HG02642 (cell line): ENCODE measurements at regions not wholly inside any gene's neighbourhood (a gene's known extent, or its start where the extent isn't known, plus 50 kb on each side); places are given as distances from the start of the nearest gene placed in this dataset.
"Not testable (repeated sequence)": the region's sequence is repeated elsewhere in the genome, so short reads cannot be mapped to it uniquely, and the experiment has no call there.

Source experiments
- ATAC-seq: cut with Tn5 transposase; IDR thresholded peaks from one replicate; pipeline ENCODE4 v1.9.1; 2021; ENCODE audit warnings: mild to moderate bottlenecking; ENCODE audit not compliant: unreplicated experiment, poor library complexity

DNA sequence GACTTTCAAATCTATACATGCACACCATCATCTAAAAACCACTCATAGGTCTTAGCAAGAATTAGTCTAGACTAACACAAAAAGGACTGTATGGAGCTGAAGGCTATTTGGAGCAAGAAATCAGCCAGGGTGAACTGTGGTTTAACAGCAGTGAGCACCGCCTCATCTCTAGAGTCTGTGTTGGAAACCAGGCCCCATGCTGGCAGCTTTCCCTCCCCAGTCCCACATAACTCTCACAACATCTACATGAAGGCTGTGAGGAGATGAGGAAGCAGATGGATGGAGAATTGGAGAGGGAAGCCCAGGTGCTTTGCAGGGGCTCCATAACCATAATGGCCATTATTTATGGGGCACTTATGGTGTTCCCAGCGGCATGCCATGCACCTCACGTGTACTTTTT is 133.2 kb upstream of the TOPAZ1 start:
- ATAC-seq = no peak

DNA sequence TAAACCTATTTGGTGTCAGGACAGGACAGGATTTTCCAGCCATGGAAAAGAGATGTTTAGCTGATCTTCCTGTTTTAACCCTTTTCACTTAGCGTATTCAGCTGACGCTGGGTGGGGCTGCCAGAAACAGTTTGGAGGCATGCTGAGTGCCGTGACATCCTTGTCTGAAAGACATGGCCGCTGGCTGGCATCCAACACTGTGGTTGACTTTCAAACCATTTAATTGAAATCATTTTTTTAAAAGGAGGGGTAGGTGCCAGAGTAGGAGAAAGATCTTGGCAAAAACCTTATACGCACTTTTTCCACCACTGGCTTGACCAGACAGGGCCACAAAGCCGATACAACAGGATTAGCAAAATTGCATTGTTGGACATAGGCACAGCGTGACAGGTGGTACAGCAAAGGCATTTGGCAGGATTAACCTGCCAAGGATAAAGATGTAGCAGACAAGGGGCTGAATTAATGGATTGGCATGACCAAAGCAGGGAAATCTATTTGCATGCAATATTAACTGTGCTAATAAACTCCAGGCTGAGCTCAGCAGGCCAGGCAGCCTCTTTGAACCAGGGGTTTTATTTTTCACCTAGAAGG is 131.8 kb upstream of the TOPAZ1 start:
- ATAC-seq = no peak

DNA sequence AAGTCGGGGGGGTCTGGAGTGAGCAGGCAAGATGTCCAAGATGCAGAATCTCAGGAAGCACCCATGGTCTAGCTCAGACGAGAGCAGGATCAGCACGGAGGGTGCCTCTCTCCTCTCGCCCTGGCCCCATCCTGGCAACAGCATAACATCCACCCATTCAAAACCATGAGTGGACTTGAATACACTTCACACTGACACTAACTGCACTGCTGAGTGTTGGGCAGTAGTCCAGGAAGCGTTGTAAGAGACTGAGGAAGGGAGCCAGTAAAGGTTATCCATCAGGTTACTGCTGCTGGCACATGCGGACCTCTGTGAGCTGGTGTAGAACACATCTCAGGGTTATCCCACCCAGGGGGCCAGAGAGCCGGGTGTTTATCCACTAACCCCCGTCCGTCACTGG is 131.0 kb upstream of the TOPAZ1 start:
- no peak for ATAC-seq

DNA sequence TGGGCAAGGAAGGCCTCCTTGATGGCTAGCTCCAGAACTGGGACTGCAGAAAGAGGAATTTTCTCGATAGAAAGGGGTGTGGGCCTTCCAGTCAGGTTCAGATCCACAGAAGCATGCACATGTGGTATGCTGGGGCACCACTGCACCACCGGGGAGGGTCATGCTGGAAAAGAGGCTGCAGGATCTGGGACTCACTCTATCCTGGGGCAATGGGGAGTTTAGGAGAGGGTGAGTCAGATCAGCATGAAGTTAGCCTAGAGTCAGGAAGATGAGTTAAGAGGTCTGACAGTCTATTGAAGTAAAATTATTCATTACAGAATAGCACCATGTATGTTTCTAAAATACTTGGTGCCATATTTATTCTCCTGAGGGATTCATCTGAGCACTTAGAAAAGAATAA is 130.2 kb upstream of the TOPAZ1 start:
- no peak for ATAC-seq

DNA sequence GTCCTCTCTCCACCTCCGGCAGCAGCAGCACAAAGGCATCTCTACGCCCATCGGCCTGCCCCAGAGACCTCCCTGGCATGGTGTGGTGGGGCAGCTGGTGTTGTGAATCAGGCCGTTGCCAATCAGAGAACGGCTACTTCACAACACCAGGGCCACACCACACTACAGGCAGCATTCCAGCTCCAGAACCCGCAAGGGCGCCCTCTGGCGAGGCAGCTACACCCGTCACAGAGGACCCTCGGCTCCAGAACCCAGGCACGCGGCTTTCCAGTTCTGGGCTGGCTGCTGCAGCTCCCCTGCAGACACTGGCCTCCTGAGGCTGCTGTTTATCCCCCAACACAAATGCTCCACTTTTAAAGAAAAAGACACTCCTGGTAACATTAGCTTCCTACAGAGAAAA is 127.5 kb upstream of the TOPAZ1 start:
- no peak for ATAC-seq

DNA sequence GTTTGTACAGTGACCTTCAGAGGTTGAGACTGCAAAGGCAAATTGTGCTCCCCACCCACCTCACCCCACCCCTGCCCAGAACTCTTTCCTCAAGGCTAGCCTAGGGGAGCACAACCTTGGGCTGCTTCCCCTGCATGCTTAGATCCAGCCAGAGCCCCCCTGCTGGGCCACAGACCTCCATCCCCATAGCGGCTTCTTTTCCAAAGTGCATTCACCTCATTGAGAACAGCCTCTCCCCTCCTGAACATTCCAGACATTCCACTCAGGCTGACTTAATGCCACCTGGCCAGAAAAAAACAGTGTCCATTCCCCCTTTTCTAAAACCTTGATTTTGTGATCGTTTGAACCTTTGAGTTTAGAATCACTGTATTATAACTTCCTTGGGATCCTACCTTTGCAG is 124.4 kb upstream of the TOPAZ1 start:
- ATAC-seq = no peak

DNA sequence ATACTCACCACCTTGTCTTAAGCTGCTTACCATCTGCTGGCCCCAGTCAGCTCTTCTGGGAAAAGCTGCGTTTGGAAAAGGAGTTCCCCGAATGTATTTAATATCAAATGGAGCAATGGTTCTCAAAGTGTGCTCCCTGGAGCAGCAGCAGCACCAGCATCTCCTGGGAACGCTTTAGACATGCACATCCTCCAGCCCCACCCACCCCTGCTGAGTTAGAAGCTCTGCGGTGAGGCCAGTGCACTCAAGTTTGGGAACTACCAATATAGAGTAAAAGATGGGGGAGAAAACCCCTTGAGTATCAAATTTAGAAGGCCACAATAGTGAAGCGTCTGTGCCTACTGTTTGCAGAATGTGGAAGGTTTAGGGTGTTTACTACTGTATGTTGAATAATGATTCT is 124.0 kb upstream of the TOPAZ1 start:
- no peak for ATAC-seq

DNA sequence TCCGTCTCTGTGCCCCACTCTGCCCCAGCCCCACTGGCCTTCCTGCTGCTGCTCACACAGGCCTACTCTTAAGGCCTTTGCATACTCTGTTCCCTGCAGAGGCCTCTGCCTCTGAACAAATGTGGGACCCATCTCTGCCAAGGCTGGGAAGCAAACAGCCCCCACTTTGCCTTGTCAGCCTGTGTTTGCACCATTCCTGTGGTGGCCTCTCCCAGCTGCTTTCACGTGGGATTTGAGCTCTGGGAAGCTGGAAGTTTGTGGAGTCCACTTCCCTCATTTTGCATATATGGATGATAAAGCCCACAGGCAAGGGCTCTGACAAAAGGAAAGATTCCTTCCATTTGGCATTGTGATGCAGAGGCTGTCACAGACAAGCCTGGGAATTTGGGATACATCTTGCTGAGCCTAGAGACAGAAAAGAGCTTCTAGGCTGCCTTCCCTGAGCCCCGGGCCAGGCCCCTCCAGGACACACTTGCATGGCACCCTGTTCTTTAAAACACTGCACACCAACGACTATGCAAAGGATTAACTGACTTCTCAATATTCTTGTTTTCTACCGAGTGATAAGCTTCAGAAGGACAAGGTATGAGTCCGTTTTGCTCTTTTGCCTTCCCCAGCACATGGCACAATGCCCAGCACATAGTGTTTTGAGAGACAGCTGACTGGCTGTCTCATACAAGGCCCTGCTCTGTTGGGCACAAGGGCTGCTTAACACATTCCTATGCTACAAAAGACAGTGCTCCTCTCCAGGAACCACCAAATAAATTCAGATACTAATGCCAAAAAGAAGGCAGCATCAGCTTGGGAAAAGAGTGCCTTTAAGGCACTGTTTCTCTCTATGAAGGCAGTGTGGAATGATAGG is 120.7 kb upstream of the TOPAZ1 start:
- no peak for ATAC-seq

DNA sequence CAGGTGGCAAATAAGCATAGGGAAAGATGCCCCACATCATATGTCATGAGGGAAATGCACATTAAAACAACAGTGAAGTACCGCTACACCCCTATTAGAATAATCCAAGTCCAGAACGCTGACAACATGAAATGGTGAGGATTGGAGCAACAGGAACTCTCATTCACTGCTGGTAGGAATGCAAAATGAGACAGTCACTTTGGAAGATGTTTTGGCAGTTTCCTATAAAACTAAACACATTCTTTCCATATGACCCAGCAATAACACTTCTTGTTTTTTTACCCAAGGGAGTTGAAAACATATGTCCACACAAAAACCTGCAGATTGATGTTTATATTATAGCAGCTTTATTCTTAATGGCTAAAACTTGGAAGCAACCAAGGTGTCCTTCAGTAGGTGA is 116.4 kb upstream of the TOPAZ1 start:
- ATAC-seq = no peak

DNA sequence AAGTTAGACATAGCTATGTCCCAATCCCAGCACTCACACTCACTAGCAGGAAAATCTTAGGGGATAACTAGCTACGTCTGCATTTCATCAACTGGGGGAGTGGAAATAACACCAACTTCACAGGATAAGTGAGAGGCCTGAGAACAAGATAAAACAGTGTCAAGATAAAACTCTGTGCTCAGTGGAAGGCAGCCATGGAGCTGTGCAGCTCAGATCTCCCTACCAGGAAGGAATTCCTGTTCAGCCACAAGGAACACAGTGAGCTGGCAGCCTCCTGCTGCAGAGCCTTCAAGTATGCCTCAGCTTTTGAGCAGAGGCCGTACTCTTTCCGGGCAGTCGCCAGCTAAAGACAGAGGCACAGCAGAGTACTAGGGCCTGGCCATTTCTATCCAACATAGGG is 115.8 kb upstream of the TOPAZ1 start:
- ATAC-seq = no peak

DNA sequence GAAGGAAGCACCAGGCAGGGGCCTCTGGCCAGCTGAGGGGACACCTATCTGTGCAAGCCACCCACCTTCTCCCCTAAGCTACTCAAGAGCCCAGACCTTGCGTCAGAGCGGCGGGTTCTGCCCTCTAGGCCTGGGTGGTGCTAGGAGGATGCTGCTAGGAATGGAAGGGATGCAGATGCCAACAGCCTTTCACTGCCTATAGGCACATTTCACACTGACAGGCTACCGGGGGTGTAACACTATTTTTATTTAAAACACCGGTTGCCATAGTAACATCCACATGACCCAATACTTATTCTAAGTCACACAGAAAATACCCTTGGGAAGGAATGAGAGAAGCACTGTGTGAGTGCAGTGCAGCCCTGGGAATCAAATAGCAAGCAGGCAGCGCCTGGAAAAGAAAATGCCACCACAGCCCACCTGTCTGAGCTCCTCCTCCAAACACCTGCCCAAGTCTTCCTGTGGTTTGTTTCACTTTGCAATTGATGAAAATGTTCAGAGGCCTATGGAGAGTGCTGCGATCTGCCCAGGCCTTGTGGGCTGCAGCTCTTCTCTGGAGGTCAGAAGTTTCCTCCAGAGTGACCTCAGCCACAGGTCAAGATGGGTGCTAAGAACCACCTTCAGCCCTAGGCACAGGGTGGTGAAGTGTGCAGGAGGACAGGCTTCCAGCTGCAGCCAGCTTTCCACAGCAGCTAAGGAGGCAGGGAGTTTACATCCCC is 113.5 kb upstream of the TOPAZ1 start:
- ATAC-seq = no peak

DNA sequence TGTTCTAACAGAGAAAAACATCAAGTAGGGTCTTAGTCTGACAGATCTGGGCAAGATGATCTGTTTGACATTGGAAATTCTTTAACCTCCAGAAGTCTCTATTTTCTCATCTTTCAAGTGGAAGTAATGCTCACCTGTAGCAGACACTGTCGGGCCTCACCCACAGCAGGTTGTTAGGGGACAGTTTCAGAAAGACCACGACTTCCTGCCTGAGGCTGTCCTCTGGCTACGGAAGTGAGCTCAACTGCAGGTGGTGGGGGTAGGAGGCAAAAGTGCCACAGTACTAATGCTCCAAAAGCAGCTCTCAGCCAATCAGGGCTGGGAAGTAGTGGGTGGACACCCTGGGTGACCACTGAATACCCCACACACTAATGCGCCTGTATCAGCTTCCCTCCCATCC is 111.4 kb upstream of the TOPAZ1 start:
- peak; percentile 46 for ATAC-seq

DNA sequence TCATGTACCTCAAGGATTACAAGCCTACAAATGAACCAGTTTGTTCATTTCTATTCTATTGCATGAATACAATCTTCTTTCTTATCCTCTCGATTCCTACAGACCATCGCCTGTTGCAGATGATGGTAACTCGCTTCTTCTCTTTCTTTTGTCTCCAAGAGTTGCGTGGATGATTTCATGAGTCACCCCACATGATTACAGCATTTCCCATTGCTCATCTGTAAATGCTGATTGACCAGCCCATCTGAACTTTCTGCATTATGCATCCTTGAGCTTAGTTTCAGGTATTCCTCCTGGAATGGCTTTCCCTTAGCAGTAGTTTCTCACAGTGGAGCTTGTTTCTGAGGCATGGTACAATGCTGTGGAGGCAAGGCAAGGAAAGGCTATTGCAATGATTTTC is 109.6 kb upstream of the TOPAZ1 start:
- ATAC-seq = no peak

DNA sequence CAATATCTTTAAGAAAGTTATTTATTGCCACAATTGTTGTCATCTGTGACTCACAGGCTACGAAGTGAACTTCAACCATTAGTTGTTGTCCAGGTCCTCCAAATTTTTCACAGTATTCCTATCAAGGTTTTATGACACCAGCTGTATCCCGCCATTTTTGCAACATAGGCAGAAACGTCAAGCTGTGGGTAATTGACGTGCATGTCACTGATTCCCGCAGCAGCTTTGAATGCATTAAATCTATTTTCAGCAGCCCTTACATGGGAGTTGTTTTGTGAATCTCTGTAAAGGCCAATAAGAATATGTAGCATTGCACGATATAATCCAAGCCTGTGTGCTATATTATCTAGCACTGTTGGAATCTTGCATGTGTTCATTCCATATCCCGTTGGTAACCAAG is 109.1 kb upstream of the TOPAZ1 start:
- ATAC-seq = no peak

DNA sequence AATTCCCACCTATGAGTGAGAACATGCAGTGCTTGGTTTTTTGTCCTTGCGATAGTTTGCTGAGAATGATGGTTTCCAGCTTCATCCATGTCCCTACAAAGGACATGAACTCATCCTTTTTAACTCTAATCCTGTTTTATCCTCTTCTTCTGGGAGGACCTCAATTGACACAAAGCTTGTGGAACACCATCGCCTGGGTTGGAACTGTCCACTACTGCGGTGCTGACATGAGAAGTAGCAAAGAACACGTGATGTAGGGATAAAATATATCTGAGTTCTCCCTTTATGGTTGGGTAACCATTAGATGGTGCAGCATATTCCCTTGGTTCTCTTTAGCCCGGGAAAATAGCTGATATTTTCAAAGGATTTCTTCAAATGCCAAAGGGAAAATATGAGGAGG is 105.3 kb upstream of the TOPAZ1 start:
- no peak for ATAC-seq

DNA sequence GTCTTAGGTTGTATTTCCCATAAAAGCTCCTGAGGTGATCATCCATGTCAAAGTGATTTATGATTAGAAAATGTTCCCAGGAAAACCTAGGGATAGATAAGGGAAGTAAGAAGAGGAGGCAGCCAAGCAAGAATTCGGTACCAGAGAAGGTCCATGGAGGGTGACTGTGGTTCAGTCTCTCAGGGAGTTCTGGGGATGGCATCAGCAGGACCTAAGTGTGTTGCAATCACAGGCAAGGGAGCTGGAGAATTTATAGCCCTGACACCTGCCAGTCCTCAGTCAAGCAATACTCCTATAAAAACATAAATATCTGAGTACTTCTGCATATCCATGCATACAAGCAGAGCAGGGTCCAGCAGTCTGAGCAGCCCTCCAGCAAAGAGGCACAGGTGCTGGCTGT is 95.6 kb upstream of the TOPAZ1 start:
- ATAC-seq = no peak

DNA sequence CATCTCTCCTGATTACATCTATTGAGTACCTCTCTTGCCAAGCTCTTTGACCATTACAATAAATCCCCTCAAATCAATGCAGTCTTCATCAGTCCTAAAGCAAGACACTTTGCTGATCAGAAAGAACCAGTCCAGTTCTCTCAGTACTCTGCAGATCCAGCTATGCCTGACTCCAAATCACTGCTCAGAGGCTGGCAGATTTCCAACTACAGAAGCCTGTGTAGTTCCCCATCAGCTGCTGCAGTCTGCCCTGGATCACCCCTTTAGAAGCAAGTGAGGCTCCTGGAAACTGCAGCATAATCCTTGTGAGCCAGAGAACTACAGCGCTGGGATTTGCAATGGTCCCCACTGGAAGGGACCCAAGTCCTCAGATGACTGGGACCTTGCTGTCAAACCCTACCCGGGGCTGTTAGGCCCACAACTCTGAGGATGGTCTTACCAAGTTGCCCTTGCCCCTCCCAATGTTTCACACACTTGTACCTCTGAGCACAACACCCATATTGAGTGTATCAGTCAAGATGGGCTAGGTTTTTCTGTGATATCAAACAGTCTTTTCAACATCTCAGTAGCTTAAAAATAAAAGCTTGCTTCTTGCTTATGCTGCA is 81.9 kb upstream of the TOPAZ1 start:
- ATAC-seq = no peak

DNA sequence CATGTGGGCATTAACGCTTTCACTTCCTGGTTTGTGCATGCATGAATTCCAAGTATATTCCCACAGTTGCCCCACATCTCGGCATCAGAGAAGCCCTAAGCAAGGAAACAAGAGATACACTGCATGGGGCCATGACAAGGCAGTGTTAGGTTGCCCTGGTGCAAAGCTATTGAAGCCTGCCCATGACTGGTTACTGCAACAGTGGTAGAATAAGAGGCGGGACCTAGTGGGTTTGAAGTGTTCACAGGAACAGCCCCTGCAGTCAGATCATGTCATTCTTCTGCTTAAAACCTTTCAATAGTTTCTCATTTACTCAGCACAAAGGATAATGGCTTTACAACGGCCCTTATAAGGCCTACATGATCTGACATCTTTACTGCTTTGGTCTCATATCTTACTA is 80.9 kb upstream of the TOPAZ1 start:
- ATAC-seq = no peak

DNA sequence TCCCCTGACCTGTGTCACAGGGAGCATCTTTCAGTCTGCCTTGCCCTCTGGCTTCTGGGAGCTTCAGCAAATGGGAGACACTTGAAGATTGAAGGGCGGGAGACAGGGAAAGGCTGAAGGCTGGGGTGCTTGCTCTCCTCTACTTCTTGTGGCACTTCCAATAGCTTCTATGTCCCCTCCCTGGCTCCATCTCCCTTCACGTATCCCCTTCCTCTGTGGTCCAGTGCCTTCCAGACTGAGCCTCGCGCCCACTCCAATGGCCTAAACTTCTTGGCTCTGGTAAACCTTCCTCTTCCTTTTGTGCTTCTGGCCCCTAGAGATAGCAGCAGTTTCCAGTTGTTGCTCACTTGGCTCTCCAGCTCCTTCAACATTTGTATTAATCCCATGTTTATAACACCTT is 69.8 kb upstream of the TOPAZ1 start:
- ATAC-seq = no peak

DNA sequence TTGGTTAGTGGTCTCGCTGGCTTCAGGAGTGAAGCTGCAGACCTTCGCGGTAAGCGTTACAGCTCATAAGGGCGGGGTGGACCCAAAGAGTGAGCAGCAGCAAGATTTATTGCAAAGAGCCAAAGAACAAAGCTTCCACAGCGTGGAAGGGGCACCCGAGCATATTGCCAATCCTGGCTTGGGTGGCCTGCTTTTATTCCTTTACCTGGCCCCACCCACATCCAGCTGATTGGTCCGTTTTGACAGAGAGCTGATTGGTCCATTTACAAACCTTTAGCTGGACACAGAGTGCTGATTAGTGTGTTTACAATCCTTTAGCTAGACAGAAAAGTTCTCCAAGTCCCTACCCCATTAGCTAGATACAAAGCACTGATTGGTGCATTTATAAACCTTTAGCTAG is 69.0 kb upstream of the TOPAZ1 start:
- not testable (repeated sequence) for ATAC-seq

DNA sequence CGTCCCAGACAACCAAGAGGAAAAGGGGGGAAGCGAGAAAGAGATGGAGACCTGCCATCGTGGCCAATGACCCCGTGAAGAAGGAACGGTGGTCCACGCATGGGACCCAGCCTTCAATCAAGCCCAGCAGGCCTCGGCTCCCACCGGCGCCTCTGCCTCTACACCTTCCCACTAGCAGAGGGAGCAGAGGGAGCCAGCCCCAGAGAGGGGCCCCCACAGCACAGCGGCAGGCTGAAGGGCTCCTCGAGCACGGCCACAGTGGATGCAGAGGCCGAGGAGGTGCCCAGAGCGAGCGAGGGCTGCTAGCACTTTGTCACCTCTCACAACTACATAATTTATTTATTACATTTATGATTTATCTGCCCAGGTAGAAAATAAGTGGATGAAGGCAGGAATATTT is 68.4 kb upstream of the TOPAZ1 start:
- ATAC-seq = no peak
